Mammary epithelial cell (primary cell): ENCODE measurements at regions not wholly inside any gene's neighbourhood (a gene's known extent, or its start where the extent isn't known, plus 50 kb on each side); places are given as distances from the start of the nearest gene placed in this dataset.

Experiments
- EZH2 ChIP-seq: IDR thresholded peaks from 2 replicates; pipeline ENCODE4 v1.6.1; 2012; ENCODE audit warnings: low read length, inconsistent platforms, borderline replicate concordance
- TF ChIP-seq, protein P1 (sequence below), 2 donors: IDR thresholded peaks in 1 of 2; conservative IDR thresholded peaks in 1 of 2; 2 replicates each; pipeline ENCODE4 v1.5.1; 2011 to 2012; ENCODE audit warnings: inconsistent platforms in 2 of 2, low read length in 2 of 2, mild to moderate bottlenecking in 2 of 2, control low read depth in 1 of 2, low read depth in 1 of 2; ENCODE audit not compliant: insufficient read depth in 1 of 2; ENCODE audit errors: extremely low read depth in 1 of 2

DNA sequence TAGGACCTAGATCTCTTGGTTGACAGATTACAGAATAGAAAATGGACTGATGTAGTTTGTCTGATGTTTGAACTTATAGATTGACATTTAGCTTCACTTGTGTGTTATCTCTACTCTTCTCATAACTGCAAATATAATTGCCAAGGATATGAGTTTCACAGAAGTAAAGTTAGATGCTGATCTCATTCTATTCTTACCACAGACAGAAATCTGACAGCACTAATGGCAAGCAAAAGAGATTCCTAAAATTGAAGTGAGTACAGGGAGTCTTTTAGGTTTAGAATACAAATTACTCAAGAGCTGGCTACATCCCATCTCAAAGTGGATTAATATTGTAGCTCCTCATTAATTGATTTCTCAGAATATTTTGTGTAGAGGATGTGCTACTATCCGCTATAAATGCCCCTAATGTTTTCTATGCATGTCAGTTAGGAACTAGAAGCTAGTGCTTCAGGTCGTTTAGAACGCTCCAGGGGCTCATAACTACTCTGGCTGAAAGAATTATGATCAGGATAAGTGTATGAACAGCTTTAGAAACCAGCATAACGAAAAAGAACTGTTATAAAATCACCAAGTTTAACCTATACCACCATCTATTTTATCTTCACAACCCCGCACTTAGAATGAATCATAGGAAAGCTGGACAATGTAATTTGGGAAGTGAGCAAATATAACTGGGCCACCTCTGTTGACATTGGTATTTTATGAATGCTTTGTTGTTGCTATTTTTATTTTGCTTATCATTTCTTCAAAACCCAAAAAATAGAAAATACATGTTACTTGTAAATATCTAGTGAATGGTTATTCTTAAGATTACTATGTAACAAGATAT is 378.8 kb upstream of the REG3G start:
- TF ChIP-seq, protein P1, sequence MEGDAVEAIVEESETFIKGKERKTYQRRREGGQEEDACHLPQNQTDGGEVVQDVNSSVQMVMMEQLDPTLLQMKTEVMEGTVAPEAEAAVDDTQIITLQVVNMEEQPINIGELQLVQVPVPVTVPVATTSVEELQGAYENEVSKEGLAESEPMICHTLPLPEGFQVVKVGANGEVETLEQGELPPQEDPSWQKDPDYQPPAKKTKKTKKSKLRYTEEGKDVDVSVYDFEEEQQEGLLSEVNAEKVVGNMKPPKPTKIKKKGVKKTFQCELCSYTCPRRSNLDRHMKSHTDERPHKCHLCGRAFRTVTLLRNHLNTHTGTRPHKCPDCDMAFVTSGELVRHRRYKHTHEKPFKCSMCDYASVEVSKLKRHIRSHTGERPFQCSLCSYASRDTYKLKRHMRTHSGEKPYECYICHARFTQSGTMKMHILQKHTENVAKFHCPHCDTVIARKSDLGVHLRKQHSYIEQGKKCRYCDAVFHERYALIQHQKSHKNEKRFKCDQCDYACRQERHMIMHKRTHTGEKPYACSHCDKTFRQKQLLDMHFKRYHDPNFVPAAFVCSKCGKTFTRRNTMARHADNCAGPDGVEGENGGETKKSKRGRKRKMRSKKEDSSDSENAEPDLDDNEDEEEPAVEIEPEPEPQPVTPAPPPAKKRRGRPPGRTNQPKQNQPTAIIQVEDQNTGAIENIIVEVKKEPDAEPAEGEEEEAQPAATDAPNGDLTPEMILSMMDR (conservative IDR thresholded peaks at IDR 0.05 in 1 of 2, IDR thresholded peaks at IDR 0.05 in 1 of 2; ENCODE audit: extremely low read depth in 1 of 2, insufficient read depth in 1 of 2, low read depth in 1 of 2, low read length in 2 of 2), result no peak
- no peak for TF ChIP-seq EZH2
